ENCODE measurements at regions not wholly inside any gene's neighbourhood (a gene's known extent, or its start where the extent isn't known, plus 50 kb on each side); places are given as distances from the start of the nearest gene placed in this dataset.

GRCh38 chr13:80668452-80668851 lies 327.5 kb upstream of the SPRY2 start:
- peaks cover 0 to 30% of the 10 kb centered on the region in 2 donors for H3K9me3 ChIP-seq (replicated peaks in 1 of 2; ENCODE audit: control insufficient read depth in 2 of 2, insufficient read depth in 1 of 2, low read depth in 1 of 2, low read length in 2 of 2)
- H3K18ac ChIP-seq (ENCODE audit: low read length): no peak overlapping the region
- H4K8ac ChIP-seq (ENCODE audit: low read depth, low read length): no peak overlapping the region
- no peak overlapping the region for H3K4me3 ChIP-seq (ENCODE audit: low read length in 2 of 2)
- H3K4ac ChIP-seq (ENCODE audit: low read length): no peak overlapping the region
- no peaks in the 10 kb centered on the region for H3K27me3 ChIP-seq (ENCODE audit: control insufficient read depth in 3 of 3, insufficient read depth in 3 of 3, low read depth in 1 of 3, low read length in 3 of 3)
- no peak overlapping the region for H3K4me2 ChIP-seq (ENCODE audit: insufficient read depth, low read length, poor library complexity, severe bottlenecking)
- no peak overlapping the region for H2BK12ac ChIP-seq (ENCODE audit: low read length)
- no peak overlapping the region for H2BK120ac ChIP-seq (ENCODE audit: low read depth, low read length)
- WGBS, 2 donors (ENCODE audit: extremely low coverage in 2 of 2, insufficient read length in 2 of 2, insufficient replicate concordance in 1 of 2): no CpG with 5 or more reads among the region's 2 CpGs
- H2BK15ac ChIP-seq (ENCODE audit: low read length): no peak overlapping the region
- no peak overlapping the region for H3K9ac ChIP-seq (ENCODE audit: low read depth, low read length, poor library complexity)
- no peak overlapping the region for H3K27ac ChIP-seq (replicated peaks; ENCODE audit: low read length)
- no peaks in the 10 kb centered on the region for H3K36me3 ChIP-seq (replicated peaks in 1 of 2; ENCODE audit: control insufficient read depth in 2 of 2, insufficient read depth in 2 of 2, low read length in 2 of 2)
- H3K79me1 ChIP-seq (ENCODE audit: low read depth, low read length): no peaks in the 10 kb centered on the region
- H4K91ac ChIP-seq (ENCODE audit: low read depth, low read length, poor library complexity): no peak overlapping the region
- H2BK5ac ChIP-seq (ENCODE audit: low read length): no peak overlapping the region
- no peak overlapping the region for H3K14ac ChIP-seq (ENCODE audit: low read length)
- H2AFZ ChIP-seq (ENCODE audit: low read length): peak overlapping the region; percentile 21
- H2AK5ac ChIP-seq (ENCODE audit: low read depth, low read length): no peak overlapping the region
- DNase-seq (ENCODE audit: low spot score): no peak
- H3K4me1 ChIP-seq (ENCODE audit: control insufficient read depth in 2 of 2, insufficient read depth in 1 of 2, low read depth in 1 of 2, low read length in 2 of 2): no peaks in the 10 kb centered on the region
- no peak overlapping the region for H3K23ac ChIP-seq (ENCODE audit: low read depth, low read length, poor library complexity)

- H4K8ac ChIP-seq (ENCODE audit: low read depth, low read length): no peak overlapping the region
- H3K4me3 ChIP-seq (ENCODE audit: low read length in 2 of 2): no peak overlapping the region
- WGBS, 2 donors (ENCODE audit: extremely low coverage in 2 of 2, insufficient read length in 2 of 2, insufficient replicate concordance in 1 of 2): no CpG with 5 or more reads among the region's 1 CpG
- H3K14ac ChIP-seq (ENCODE audit: low read length): no peak overlapping the region
- no peak overlapping the region for H2BK12ac ChIP-seq (ENCODE audit: low read length)
- no peak overlapping the region for H4K91ac ChIP-seq (ENCODE audit: low read depth, low read length, poor library complexity)
- H3K79me1 ChIP-seq (ENCODE audit: low read depth, low read length): no peaks in the 10 kb centered on the region
- no peak overlapping the region for H3K23ac ChIP-seq (ENCODE audit: low read depth, low read length, poor library complexity)
- H3K4me1 ChIP-seq (ENCODE audit: control insufficient read depth in 2 of 2, insufficient read depth in 1 of 2, low read depth in 1 of 2, low read length in 2 of 2): no peaks in the 10 kb centered on the region
- H2AFZ ChIP-seq (ENCODE audit: low read length): peak overlapping the region; percentile 64
- H3K27me3 ChIP-seq (ENCODE audit: control insufficient read depth in 3 of 3, insufficient read depth in 3 of 3, low read depth in 1 of 3, low read length in 3 of 3): no peaks in the 10 kb centered on the region
- no peak overlapping the region for H3K18ac ChIP-seq (ENCODE audit: low read length)
- no peak overlapping the region for H3K4me2 ChIP-seq (ENCODE audit: insufficient read depth, low read length, poor library complexity, severe bottlenecking)
- no peaks in the 10 kb centered on the region for H3K36me3 ChIP-seq (replicated peaks in 1 of 2; ENCODE audit: control insufficient read depth in 2 of 2, insufficient read depth in 2 of 2, low read length in 2 of 2)
- H2BK5ac ChIP-seq (ENCODE audit: low read length): no peak overlapping the region
- no peak overlapping the region for H2BK120ac ChIP-seq (ENCODE audit: low read depth, low read length)
- no peak overlapping the region for H3K4ac ChIP-seq (ENCODE audit: low read length)
- peaks cover 0 to 28% of the 10 kb centered on the region in 2 donors for H3K9me3 ChIP-seq (replicated peaks in 1 of 2; ENCODE audit: control insufficient read depth in 2 of 2, insufficient read depth in 1 of 2, low read depth in 1 of 2, low read length in 2 of 2)
- no peak overlapping the region for H3K9ac ChIP-seq (ENCODE audit: low read depth, low read length, poor library complexity)
- no peak for DNase-seq (ENCODE audit: low spot score)
- H2BK15ac ChIP-seq (ENCODE audit: low read length): no peak overlapping the region
- H3K27ac ChIP-seq (replicated peaks; ENCODE audit: low read length): no peak overlapping the region
- H2AK5ac ChIP-seq (ENCODE audit: low read depth, low read length): no peak overlapping the region
Observed at GRCh38 chr13:80666782-80667552, 326.0 kb upstream of the SPRY2 start.

- Histone ChIP-seq H2AK5ac (ENCODE audit: low read depth, low read length) (no peak overlapping the region), H3K4me1 (ENCODE audit: control insufficient read depth in 2 of 2, insufficient read depth in 1 of 2, low read depth in 1 of 2, low read length in 2 of 2) (no peaks in the 10 kb centered on the region)
- no peak for DNase-seq (ENCODE audit: low spot score)
Observed at GRCh38 chr13:80665792-80666333, 324.9 kb upstream of the SPRY2 start.

GRCh38 chr13:80664950-80665349 lies 324.0 kb upstream of the SPRY2 start:
- no peak overlapping the region for H2AK5ac ChIP-seq (ENCODE audit: low read depth, low read length)

More at GRCh38 chr13:80665792-80666333, 324.9 kb upstream of the SPRY2 start:
- Histone ChIP-seq H3K79me1 (ENCODE audit: low read depth, low read length) (no peaks in the 10 kb centered on the region), H3K9ac (ENCODE audit: low read depth, low read length, poor library complexity) (no peak overlapping the region), H3K4ac (ENCODE audit: low read length) (no peak overlapping the region), H3K9me3 (replicated peaks in 1 of 2; ENCODE audit: control insufficient read depth in 2 of 2, insufficient read depth in 1 of 2, low read depth in 1 of 2, low read length in 2 of 2) (peaks cover 0 to 21% of the 10 kb centered on the region in 2 donors), H3K27me3 (ENCODE audit: control insufficient read depth in 3 of 3, insufficient read depth in 3 of 3, low read depth in 1 of 3, low read length in 3 of 3) (no peaks in the 10 kb centered on the region), H3K23ac (ENCODE audit: low read depth, low read length, poor library complexity) (no peak overlapping the region), H3K27ac (replicated peaks; ENCODE audit: low read length) (no peak overlapping the region), H3K36me3 (replicated peaks in 1 of 2; ENCODE audit: control insufficient read depth in 2 of 2, insufficient read depth in 2 of 2, low read length in 2 of 2) (no peaks in the 10 kb centered on the region), H2BK120ac (ENCODE audit: low read depth, low read length) (no peak overlapping the region), H4K91ac (ENCODE audit: low read depth, low read length, poor library complexity) (no peak overlapping the region), H2AFZ (ENCODE audit: low read length) (peak overlapping the region; percentile 64), H3K18ac (ENCODE audit: low read length) (no peak overlapping the region), H2BK15ac (ENCODE audit: low read length) (no peak overlapping the region), H3K4me3 (ENCODE audit: low read length in 2 of 2) (no peak overlapping the region), H2BK5ac (ENCODE audit: low read length) (no peak overlapping the region), H4K8ac (ENCODE audit: low read depth, low read length) (no peak overlapping the region), H3K4me2 (ENCODE audit: insufficient read depth, low read length, poor library complexity, severe bottlenecking) (no peak overlapping the region), H3K14ac (ENCODE audit: low read length) (no peak overlapping the region), H2BK12ac (ENCODE audit: low read length) (no peak overlapping the region)
- WGBS, 2 donors (ENCODE audit: extremely low coverage in 2 of 2, insufficient read length in 2 of 2, insufficient replicate concordance in 1 of 2): no CpG with 5 or more reads among the region's 3 CpGs

More at GRCh38 chr13:80664950-80665349, 324.0 kb upstream of the SPRY2 start:
- Histone ChIP-seq H4K8ac (ENCODE audit: low read depth, low read length) (no peak overlapping the region), H3K36me3 (replicated peaks in 1 of 2; ENCODE audit: control insufficient read depth in 2 of 2, insufficient read depth in 2 of 2, low read length in 2 of 2) (no peaks in the 10 kb centered on the region), H2BK120ac (ENCODE audit: low read depth, low read length) (no peak overlapping the region), H4K91ac (ENCODE audit: low read depth, low read length, poor library complexity) (no peak overlapping the region), H3K4me1 (ENCODE audit: control insufficient read depth in 2 of 2, insufficient read depth in 1 of 2, low read depth in 1 of 2, low read length in 2 of 2) (no peaks in the 10 kb centered on the region), H2AFZ (ENCODE audit: low read length) (no peak overlapping the region), H3K23ac (ENCODE audit: low read depth, low read length, poor library complexity) (no peak overlapping the region), H3K4me3 (ENCODE audit: low read length in 2 of 2) (no peak overlapping the region), H2BK15ac (ENCODE audit: low read length) (no peak overlapping the region), H3K27me3 (ENCODE audit: control insufficient read depth in 3 of 3, insufficient read depth in 3 of 3, low read depth in 1 of 3, low read length in 3 of 3) (no peaks in the 10 kb centered on the region), H3K79me1 (ENCODE audit: low read depth, low read length) (no peaks in the 10 kb centered on the region), H3K18ac (ENCODE audit: low read length) (no peak overlapping the region), H3K4me2 (ENCODE audit: insufficient read depth, low read length, poor library complexity, severe bottlenecking) (no peak overlapping the region), H3K9me3 (replicated peaks in 1 of 2; ENCODE audit: control insufficient read depth in 2 of 2, insufficient read depth in 1 of 2, low read depth in 1 of 2, low read length in 2 of 2) (peaks cover 0 to 21% of the 10 kb centered on the region in 2 donors), H2BK5ac (ENCODE audit: low read length) (no peak overlapping the region), H3K4ac (ENCODE audit: low read length) (no peak overlapping the region), H3K14ac (ENCODE audit: low read length) (no peak overlapping the region), H2BK12ac (ENCODE audit: low read length) (no peak overlapping the region), H3K9ac (ENCODE audit: low read depth, low read length, poor library complexity) (no peak overlapping the region), H3K27ac (replicated peaks; ENCODE audit: low read length) (no peak overlapping the region)
- no peak for DNase-seq (ENCODE audit: low spot score)

Measured in neuronal stem cell (in vitro differentiated cells).